PC-9 (cell line): ENCODE measurements at regions not wholly inside any gene's neighbourhood (a gene's known extent, or its start where the extent isn't known, plus 50 kb on each side); places are given as distances from the start of the nearest gene placed in this dataset.
"Not testable (repeated sequence)": the region's sequence is repeated elsewhere in the genome, so short reads cannot be mapped to it uniquely, and the experiment has no call there.

Source experiments
- BruUV-seq: library from RNA; stranded (reverse); fragments of 400-500 nt; replicated peaks from 2 replicates; lab custom pipeline; 2021; lab: Mats Ljungman, UMichigan
- CTCF ChIA-PET: fragments of 300-600 bp; sonication (Branson Sonifier 250); formaldehyde crosslinking; loops from one replicate; lab custom pipeline; 2022; ENCODE audit warnings: antibody characterized with exemption; lab: Charles Lee
- POLR2A ChIA-PET: fragments of 300-600 bp; sonication (Branson Sonifier 250); formaldehyde crosslinking; loops from one replicate; lab custom pipeline; 2022; ENCODE audit warnings: antibody characterized with exemption; ENCODE audit not compliant: unreplicated experiment; lab: Charles Lee
- DNase-seq, 2 experiments: peaks; one replicate each; pipeline versions ENCODE4 v3.0.0 to v3.0.0-alpha.2; 2015 to 2022; ENCODE audit warnings: mixed read lengths in 1 of 2
- H2AFZ ChIP-seq: fragments of 200-600 bp; sonication (generic); 2 replicates; pipeline ENCODE4 v1.8.1; 2017; ENCODE audit warnings: antibody characterized with exemption
- H3F3A ChIP-seq: fragments of 200-600 bp; sonication (generic); 2 replicates; pipeline ENCODE4 v1.8.1; 2017; ENCODE audit warnings: antibody characterized with exemption, mild to moderate bottlenecking, low read depth; ENCODE audit not compliant: insufficient read depth
- H3K27ac ChIP-seq: fragments of 200-600 bp; sonication (generic); 2 replicates; pipeline ENCODE4 v1.6.1; 2016; ENCODE audit warnings: mixed run types
- H3K27me3 ChIP-seq: fragments of 200-600 bp; sonication (generic); 2 replicates; pipeline ENCODE4 v1.6.1; 2016; ENCODE audit warnings: low read depth, mixed run types; ENCODE audit not compliant: insufficient read depth
- H3K36me3 ChIP-seq: fragments of 200-600 bp; sonication (generic); 2 replicates; pipeline ENCODE4 v1.6.1; 2016; ENCODE audit warnings: low read depth, mixed run types
- H3K4me1 ChIP-seq: fragments of 200-600 bp; sonication (generic); replicated peaks from 2 replicates; pipeline ENCODE4 v1.6.1; 2016; ENCODE audit warnings: mixed run types; ENCODE audit not compliant: insufficient read depth
- H3K4me2 ChIP-seq: fragments of 200-600 bp; sonication (generic); 2 replicates; pipeline ENCODE4 v1.6.1; 2017; ENCODE audit warnings: mixed run types
- H3K4me3 ChIP-seq: fragments of 200-600 bp; sonication (generic); 2 replicates; pipeline ENCODE4 v1.6.1; 2016; ENCODE audit warnings: mixed run types
- H3K79me2 ChIP-seq: fragments of 200-600 bp; sonication (generic); 2 replicates; pipeline ENCODE4 v1.6.1; 2017; ENCODE audit warnings: low read depth, mixed run types
- H3K9me2 ChIP-seq: fragments of 200-600 bp; sonication (generic); 2 replicates; pipeline ENCODE4 v1.8.1; 2017; ENCODE audit warnings: mild to moderate bottlenecking; ENCODE audit not compliant: insufficient read depth
- H3K9me3 ChIP-seq: fragments of 200-600 bp; sonication (generic); 2 replicates; pipeline ENCODE4 v1.8.1; 2016; ENCODE audit warnings: low read depth; ENCODE audit not compliant: insufficient read depth
- H4K20me1 ChIP-seq: fragments of 200-600 bp; sonication (generic); 2 replicates; pipeline ENCODE4 v1.8.1; 2017; ENCODE audit not compliant: insufficient read depth
- CTCF ChIP-seq: fragments of 200-600 bp; sonication (generic); conservative IDR thresholded peaks from 2 replicates; pipeline ENCODE4 v1.6.1; 2017; ENCODE audit warnings: mixed run types, antibody characterized with exemption, mild to moderate bottlenecking, moderate library complexity
- EZH2 ChIP-seq: fragments of 200-600 bp; sonication (generic); IDR thresholded peaks from 2 replicates; pipeline ENCODE4 v1.8.0; 2017; ENCODE audit warnings: antibody characterized with exemption, low read depth
- intact Hi-C: fragments of 100-400 bp; cut with micrococcal nuclease; formaldehyde crosslinking; loops from one replicate; pipeline ENCODE4 v1.10.0; 2022; ENCODE audit not compliant: unreplicated experiment

GRCh38 chr12:23380419-23381100 is 568.9 kb downstream of the SOX5 start:
- POLR2A ChIA-PET, result no interaction called here
- BruUV-seq, result no TSS peak
- intact Hi-C loops, result no loop called here

GRCh38 chr12:23388898-23389297 is 560.6 kb downstream of the SOX5 start:
- H4K20me1 ChIP-seq, H3K9me2 ChIP-seq, H3K4me3 ChIP-seq, H3K36me3 ChIP-seq, H3K27ac ChIP-seq, CTCF ChIA-PET, H2AFZ ChIP-seq, H3K4me2 ChIP-seq, DNase-seq, POLR2A ChIA-PET, H3K9me3 ChIP-seq, H3K79me2 ChIP-seq, BruUV-seq, intact Hi-C loops, H3K4me1 ChIP-seq, H3F3A ChIP-seq, H3K27me3 ChIP-seq: not testable (repeated sequence)

More at GRCh38 chr12:23380419-23381100, 568.9 kb downstream of the SOX5 start:
- CTCF ChIA-PET, result no interaction called here
- no peak overlapping the region for H3K4me3 ChIP-seq
- H3K36me3 ChIP-seq, result no peaks in the 10 kb centered on the region
- no peaks in the 10 kb centered on the region for H3K4me1 ChIP-seq
- H3K4me2 ChIP-seq, result no peak overlapping the region
- TF ChIP-seq CTCF (no peak), EZH2 (no peak)
- no peaks in the 10 kb centered on the region for H3K79me2 ChIP-seq
- no peaks in the 10 kb centered on the region for H3K9me2 ChIP-seq
- no peaks in the 10 kb centered on the region for H3K9me3 ChIP-seq
- no peak for DNase-seq
- no peaks in the 10 kb centered on the region for H4K20me1 ChIP-seq
- no peaks in the 10 kb centered on the region for H3K27me3 ChIP-seq
- H3F3A ChIP-seq, result no peaks in the 10 kb centered on the region
- no peak overlapping the region for H3K27ac ChIP-seq
- H2AFZ ChIP-seq, result no peak overlapping the region

GRCh38 chr12:23389315-23389714 is 560.2 kb downstream of the SOX5 start:
- H3K4me1 ChIP-seq, H3K79me2 ChIP-seq, H3K27me3 ChIP-seq, H4K20me1 ChIP-seq, H2AFZ ChIP-seq, POLR2A ChIA-PET, H3K4me3 ChIP-seq, intact Hi-C loops, H3K36me3 ChIP-seq, H3K9me3 ChIP-seq, DNase-seq, H3K9me2 ChIP-seq, H3F3A ChIP-seq, H3K27ac ChIP-seq, CTCF ChIA-PET, H3K4me2 ChIP-seq, BruUV-seq: not testable (repeated sequence)

GRCh38 chr12:23399402-23399933 is 550.0 kb downstream of the SOX5 start:
- intact Hi-C loops, result no loop called here
- no peaks in the 10 kb centered on the region for H3K27me3 ChIP-seq
- no peak for TF ChIP-seq EZH2
- TF ChIP-seq CTCF, result no peak
- CTCF ChIA-PET, result no interaction called here
- H3K27ac ChIP-seq, result no peak overlapping the region
- no peaks in the 10 kb centered on the region for H3K4me1 ChIP-seq
- BruUV-seq, result no TSS peak
- no peak overlapping the region for H2AFZ ChIP-seq
- H4K20me1 ChIP-seq, result no peaks in the 10 kb centered on the region
- H3K36me3 ChIP-seq, result no peaks in the 10 kb centered on the region
- no peaks in the 10 kb centered on the region for H3K79me2 ChIP-seq
- H3K4me3 ChIP-seq, result no peak overlapping the region
- H3K4me2 ChIP-seq, result no peak overlapping the region
- H3K9me2 ChIP-seq, result no peaks in the 10 kb centered on the region
- POLR2A ChIA-PET, result no interaction called here
- H3F3A ChIP-seq, result no peaks in the 10 kb centered on the region
- no peak for DNase-seq
- no peaks in the 10 kb centered on the region for H3K9me3 ChIP-seq
